K562 (cell line): ENCODE measurements at regions not wholly inside any gene's neighbourhood (a gene's known extent, or its start where the extent isn't known, plus 50 kb on each side); places are given as distances from the start of the nearest gene placed in this dataset.

Source experiments
- ATAC-seq: fragments of 200-7000 bp; cut with Tn5 transposase; 3 replicates; pipeline ENCODE4 v1.9.1; 2020; ENCODE audit warnings: moderate library complexity
- BruUV-seq: library from RNA; stranded (reverse); fragments of 400-500 nt; replicated peaks from 2 replicates; lab custom pipeline; 2021; lab: Mats Ljungman, UMichigan
- CTCF ChIA-PET: fragments of 300-600 bp; formaldehyde crosslinking; extraction: SDS; loops from one replicate; lab custom pipeline; 2021; ENCODE audit warnings: low intra/inter-chr PET ratio; lab: Yijun Ruan, JAX
- POLR2A ChIA-PET: fragments of 300-600, 350-650 bp; sonication (Branson Sonifier 250); formaldehyde crosslinking; extraction: SDS; loops from one replicate; lab custom pipeline; 2021; ENCODE audit warnings: antibody characterized with exemption, inconsistent platforms; lab: Yijun Ruan, JAX
- DNase-seq, 4 experiments: peaks; one replicate each; pipeline versions ENCODE4 v3.0.0 to v3.0.0-alpha.2; 2011 to 2018; ENCODE audit warnings: low spot score in 3 of 4, mixed read lengths in 3 of 4; ENCODE audit errors: extremely low read depth in 1 of 4
- FAIRE-seq: peaks from 2 replicates; lab custom pipeline; 2011; peaks lifted over from hg19 to GRCh38; lab: Jason Lieb, UNC
- H2AFZ ChIP-seq: 2 replicates; pipeline ENCODE4 v1.6.0; 2011; ENCODE audit warnings: low read depth, low read length, control low read depth, inconsistent platforms
- H3K27ac ChIP-seq: fragments of 200-600 bp; 3 replicates; pipeline ENCODE4 v1.8.0; 2011; ENCODE audit warnings: low read depth, mild to moderate bottlenecking, control low read depth, inconsistent platforms, low read length, moderate library complexity, mixed read lengths; ENCODE audit errors: extremely low read depth
- H3K27me3 ChIP-seq, 2 experiments: fragments of 300-600 bp in 1 of 2; 2 replicates in 1 of 2; 3 replicates in 1 of 2; pipeline versions ENCODE4 v1.6.0 to v1.8.0; 2011; ENCODE audit warnings: inconsistent platforms in 2 of 2, low read length in 2 of 2, mild to moderate bottlenecking in 1 of 2, mixed read lengths in 1 of 2, moderate library complexity in 1 of 2; ENCODE audit not compliant: control insufficient read depth in 2 of 2, insufficient read depth in 2 of 2
- H3K36me3 ChIP-seq: fragments of 300-600 bp; 3 replicates; pipeline ENCODE4 v1.8.0; 2011; ENCODE audit warnings: mild to moderate bottlenecking, low read length, inconsistent platforms; ENCODE audit not compliant: control insufficient read depth, insufficient read depth
- H3K4me1 ChIP-seq, 2 experiments: fragments of 200-600 bp in 1 of 2; replicated peaks in 1 of 2; 2 replicates in 1 of 2; 3 replicates in 1 of 2; pipeline versions ENCODE4 v1.5.1 to v1.8.0; 2011; ENCODE audit warnings: inconsistent platforms in 2 of 2, low read length in 2 of 2, mild to moderate bottlenecking in 1 of 2, mixed read lengths in 1 of 2, moderate library complexity in 1 of 2; ENCODE audit not compliant: control insufficient read depth in 2 of 2, insufficient read depth in 2 of 2
- H3K4me2 ChIP-seq: 2 replicates; pipeline ENCODE4 v1.6.1; 2011; ENCODE audit warnings: low read length, control low read depth, inconsistent platforms, mixed read lengths; ENCODE audit not compliant: insufficient read depth
- H3K4me3 ChIP-seq: fragments of 200-600 bp; sonication (generic), shearing (Covaris generic); 2 replicates; pipeline ENCODE4 v1.5.1; 2016; ENCODE audit warnings: control low read depth, inconsistent platforms
- H3K79me2 ChIP-seq: fragments of 200-600 bp; 3 replicates; pipeline ENCODE4 v1.8.0; 2011; ENCODE audit warnings: low read length, inconsistent platforms; ENCODE audit not compliant: control insufficient read depth, insufficient read depth
- H3K9ac ChIP-seq, 2 experiments: 2 replicates each; pipeline versions ENCODE4 v1.6.0 to v1.6.1; 2011; ENCODE audit warnings: low read depth in 2 of 2, low read length in 2 of 2, control low read depth in 1 of 2, inconsistent platforms in 1 of 2, mild to moderate bottlenecking in 1 of 2, mixed read lengths in 1 of 2; ENCODE audit not compliant: insufficient read depth in 1 of 2
- H3K9me1 ChIP-seq: one replicate; pipeline ENCODE4 v1.6.0; 2011; ENCODE audit warnings: inconsistent platforms, mild to moderate bottlenecking, low read length, moderate library complexity; ENCODE audit not compliant: control insufficient read depth, insufficient read depth
- H3K9me3 ChIP-seq: replicated peaks from 2 replicates; pipeline ENCODE4 v1.5.1; 2011; ENCODE audit warnings: low read depth, low read length, inconsistent platforms; ENCODE audit not compliant: control insufficient read depth, insufficient read depth
- H4K20me1 ChIP-seq: replicated peaks from 2 replicates; pipeline ENCODE4 v1.6.1; 2011; ENCODE audit warnings: low read length, inconsistent platforms, mixed read lengths; ENCODE audit not compliant: control insufficient read depth, insufficient read depth
- CEBPB ChIP-seq: fragments of 450-650 bp; IDR thresholded peaks from 2 replicates; pipeline ENCODE4 v1.6.1; 2016; ENCODE audit warnings: missing genetic modification characterization, missing compliant biosample characterization
- GATAD2B ChIP-seq: fragments of 450-650 bp; IDR thresholded peaks from 2 replicates; pipeline ENCODE4 v1.6.1; 2017; ENCODE audit warnings: mild to moderate bottlenecking, borderline replicate concordance
- KDM5B ChIP-seq: fragments of 200-600 bp; sonication (generic); IDR thresholded peaks from 2 replicates; pipeline ENCODE4 v1.6.1; 2012; ENCODE audit warnings: low read depth, mild to moderate bottlenecking, moderate library complexity, low read length, control low read depth, inconsistent platforms; ENCODE audit not compliant: insufficient replicate concordance
- MYNN ChIP-seq, 2 experiments: sonication (generic); formaldehyde crosslinking in 1 of 2; IDR thresholded peaks; 2 replicates each; pipeline versions ENCODE4 v1.5.0 to v1.6.1; 2016 to 2020; ENCODE audit warnings: antibody characterized with exemption in 1 of 2, missing genetic modification reagents in 1 of 2
- POLR3G ChIP-seq: IDR thresholded peaks from 2 replicates; pipeline ENCODE4 v1.6.1; 2011; ENCODE audit not compliant: insufficient read length, insufficient replicate concordance; ENCODE audit errors: extremely low read depth
- SNRNP70 ChIP-seq: fragments of 200-400 bp; formaldehyde crosslinking; optimal IDR thresholded peaks from 2 replicates; pipeline ENCODE3; 2017; ENCODE audit warnings: low read depth, low read length
- XRCC5 ChIP-seq: fragments of 200-400 bp; formaldehyde crosslinking; IDR thresholded peaks from 2 replicates; pipeline ENCODE4 v1.6.1; 2017; ENCODE audit warnings: low read depth, mild to moderate bottlenecking, low read length
- ZBED1 ChIP-seq: IDR thresholded peaks from 2 replicates; pipeline ENCODE4 v1.6.1; 2014
- WGBS: fragments of 100-300 bp; shearing (Covaris generic); methylation state at CpG from one replicate; pipeline ENCODE4 v1.1.6; 2016; ENCODE audit warnings: low coverage, mixed read lengths; ENCODE audit not compliant: insufficient coverage; ENCODE audit errors: missing lambda C conversion rate; 5-methylcytosine and 5-hydroxymethylcytosine counted together
- in situ Hi-C: fragments of 300-500 bp; cut with MboI; formaldehyde crosslinking; loops from 4 replicates; pipeline ENCODE4 v1.15.0; 2018; ENCODE audit warnings: inconsistent platforms, mixed read lengths
- intact Hi-C: fragments of 100-400 bp; cut with micrococcal nuclease; formaldehyde crosslinking; loops from 2 replicates; pipeline ENCODE4 v1.14.2; 2022
- TF ChIP-seq, protein P1 (sequence below), 3 experiments: IDR thresholded peaks in 2 of 3; conservative IDR thresholded peaks in 1 of 3; 2 replicates each; pipeline ENCODE4 v1.5.1; 2011 to 2012; ENCODE audit warnings: low read length in 3 of 3, mild to moderate bottlenecking in 3 of 3, control low read depth in 2 of 3, improper control_type of control experiment in 1 of 3, inconsistent platforms in 1 of 3, low read depth in 1 of 3, mixed read lengths in 1 of 3, moderate library complexity in 1 of 3; ENCODE audit not compliant: insufficient read depth in 2 of 3
- TF ChIP-seq, protein P2 (sequence below): conservative IDR thresholded peaks from 2 replicates; pipeline ENCODE4 v1.6.1; 2011; ENCODE audit warnings: low read depth, mild to moderate bottlenecking, low read length; ENCODE audit not compliant: control insufficient read depth
- TF ChIP-seq, protein P3 (sequence below): sonication (generic); formaldehyde crosslinking; IDR thresholded peaks from 2 replicates; pipeline ENCODE4 v1.8.0; 2022; ENCODE audit warnings: missing genetic modification reagents, mild to moderate bottlenecking, borderline replicate concordance

- H3K4me1 ChIP-seq: no peaks in the 10 kb centered on the region
- H3K9ac ChIP-seq: no peak overlapping the region
- FAIRE-seq: no peak
- no peak for ATAC-seq
- in situ Hi-C loops: no loop called here
- intact Hi-C loops: no loop called here
- no peaks in the 10 kb centered on the region; a peak in 1 of 5 replicates for H3K27me3 ChIP-seq
- no peaks in the 10 kb centered on the region for H3K9me1 ChIP-seq
- no TSS peak for BruUV-seq
- H3K36me3 ChIP-seq: no peaks in the 10 kb centered on the region
- WGBS: 0% methylated on average over 4 of the region's 4 CpGs
- no peak overlapping the region for H2AFZ ChIP-seq
- no peak overlapping the region for H3K4me3 ChIP-seq
- no peaks in the 10 kb centered on the region for H4K20me1 ChIP-seq
- TF ChIP-seq CEBPB (tag): no peak
- no peak for TF ChIP-seq GATAD2B
- TF ChIP-seq ZBED1: no peak
- TF ChIP-seq, protein P1, sequence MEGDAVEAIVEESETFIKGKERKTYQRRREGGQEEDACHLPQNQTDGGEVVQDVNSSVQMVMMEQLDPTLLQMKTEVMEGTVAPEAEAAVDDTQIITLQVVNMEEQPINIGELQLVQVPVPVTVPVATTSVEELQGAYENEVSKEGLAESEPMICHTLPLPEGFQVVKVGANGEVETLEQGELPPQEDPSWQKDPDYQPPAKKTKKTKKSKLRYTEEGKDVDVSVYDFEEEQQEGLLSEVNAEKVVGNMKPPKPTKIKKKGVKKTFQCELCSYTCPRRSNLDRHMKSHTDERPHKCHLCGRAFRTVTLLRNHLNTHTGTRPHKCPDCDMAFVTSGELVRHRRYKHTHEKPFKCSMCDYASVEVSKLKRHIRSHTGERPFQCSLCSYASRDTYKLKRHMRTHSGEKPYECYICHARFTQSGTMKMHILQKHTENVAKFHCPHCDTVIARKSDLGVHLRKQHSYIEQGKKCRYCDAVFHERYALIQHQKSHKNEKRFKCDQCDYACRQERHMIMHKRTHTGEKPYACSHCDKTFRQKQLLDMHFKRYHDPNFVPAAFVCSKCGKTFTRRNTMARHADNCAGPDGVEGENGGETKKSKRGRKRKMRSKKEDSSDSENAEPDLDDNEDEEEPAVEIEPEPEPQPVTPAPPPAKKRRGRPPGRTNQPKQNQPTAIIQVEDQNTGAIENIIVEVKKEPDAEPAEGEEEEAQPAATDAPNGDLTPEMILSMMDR (IDR thresholded peaks at IDR 0.05 in 2 of 3, conservative IDR thresholded peaks at IDR 0.05 in 1 of 3; ENCODE audit: insufficient read depth in 2 of 3, low read depth in 1 of 3, low read length in 3 of 3): no peak
- TF ChIP-seq, protein P2, sequence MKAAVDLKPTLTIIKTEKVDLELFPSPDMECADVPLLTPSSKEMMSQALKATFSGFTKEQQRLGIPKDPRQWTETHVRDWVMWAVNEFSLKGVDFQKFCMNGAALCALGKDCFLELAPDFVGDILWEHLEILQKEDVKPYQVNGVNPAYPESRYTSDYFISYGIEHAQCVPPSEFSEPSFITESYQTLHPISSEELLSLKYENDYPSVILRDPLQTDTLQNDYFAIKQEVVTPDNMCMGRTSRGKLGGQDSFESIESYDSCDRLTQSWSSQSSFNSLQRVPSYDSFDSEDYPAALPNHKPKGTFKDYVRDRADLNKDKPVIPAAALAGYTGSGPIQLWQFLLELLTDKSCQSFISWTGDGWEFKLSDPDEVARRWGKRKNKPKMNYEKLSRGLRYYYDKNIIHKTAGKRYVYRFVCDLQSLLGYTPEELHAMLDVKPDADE: no peak
- no peak for TF ChIP-seq MYNN (IDR thresholded peaks at IDR 0.05)
- no peak for TF ChIP-seq MYNN (CRISPR knock-in tag; IDR thresholded peaks at IDR 0.05)
- no peak for TF ChIP-seq KDM5B
- TF ChIP-seq SNRNP70: no peak
- no peak for TF ChIP-seq XRCC5
- TF ChIP-seq, protein P3, sequence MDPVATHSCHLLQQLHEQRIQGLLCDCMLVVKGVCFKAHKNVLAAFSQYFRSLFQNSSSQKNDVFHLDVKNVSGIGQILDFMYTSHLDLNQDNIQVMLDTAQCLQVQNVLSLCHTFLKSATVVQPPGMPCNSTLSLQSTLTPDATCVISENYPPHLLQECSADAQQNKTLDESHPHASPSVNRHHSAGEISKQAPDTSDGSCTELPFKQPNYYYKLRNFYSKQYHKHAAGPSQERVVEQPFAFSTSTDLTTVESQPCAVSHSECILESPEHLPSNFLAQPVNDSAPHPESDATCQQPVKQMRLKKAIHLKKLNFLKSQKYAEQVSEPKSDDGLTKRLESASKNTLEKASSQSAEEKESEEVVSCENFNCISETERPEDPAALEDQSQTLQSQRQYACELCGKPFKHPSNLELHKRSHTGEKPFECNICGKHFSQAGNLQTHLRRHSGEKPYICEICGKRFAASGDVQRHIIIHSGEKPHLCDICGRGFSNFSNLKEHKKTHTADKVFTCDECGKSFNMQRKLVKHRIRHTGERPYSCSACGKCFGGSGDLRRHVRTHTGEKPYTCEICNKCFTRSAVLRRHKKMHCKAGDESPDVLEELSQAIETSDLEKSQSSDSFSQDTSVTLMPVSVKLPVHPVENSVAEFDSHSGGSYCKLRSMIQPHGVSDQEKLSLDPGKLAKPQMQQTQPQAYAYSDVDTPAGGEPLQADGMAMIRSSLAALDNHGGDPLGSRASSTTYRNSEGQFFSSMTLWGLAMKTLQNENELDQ (CRISPR knock-in tag): no peak
- TF ChIP-seq POLR3G: no peak
- TF ChIP-seq, all 486 proteins: peak for 0
- ChIA-PET CTCF (no interaction called here), POLR2A (no interaction called here)
- no peak overlapping the region for H3K4me2 ChIP-seq
- no peak for DNase-seq
- no peak overlapping the region for H3K27ac ChIP-seq
- no peaks in the 10 kb centered on the region for H3K79me2 ChIP-seq
- H3K9me3 ChIP-seq: no peaks in the 10 kb centered on the region
Observed at GRCh38 chr16:5874899-5875298, 777.3 kb upstream of the EEF2KMT start.
